ENCODE measurements at regions not wholly inside any gene's neighbourhood (a gene's known extent, or its start where the extent isn't known, plus 50 kb on each side); places are given as distances from the start of the nearest gene placed in this dataset.
A peak's percentile ranks its signal among the peaks of the same experiment; 100 is the strongest.

GRCh38 chr7:81529785-81530184, 240.1 kb downstream of the HGF start:
- no peak for DNase-seq (ENCODE audit: low spot score)

- no peak for DNase-seq (ENCODE audit: low spot score)
Observed at GRCh38 chr7:81527651-81528050, 242.2 kb downstream of the HGF start.

- no peak for DNase-seq (ENCODE audit: low spot score)
Observed at GRCh38 chr7:81526971-81527370, 242.9 kb downstream of the HGF start.

GRCh38 chr7:81525841-81526240, 244.0 kb downstream of the HGF start:
- DNase-seq (ENCODE audit: low spot score): no peak

- no peak for DNase-seq (ENCODE audit: low spot score)
Observed at GRCh38 chr7:81519886-81520285, 250.0 kb downstream of the HGF start.

GRCh38 chr7:81516898-81517297, 252.9 kb downstream of the HGF start:
- DNase-seq (ENCODE audit: low spot score): no peak

GRCh38 chr7:81515009-81515408, 254.8 kb downstream of the HGF start:
- no peak for DNase-seq (ENCODE audit: low spot score)

- no peak for DNase-seq (ENCODE audit: low spot score)
Observed at GRCh38 chr7:81514546-81514945, 255.3 kb downstream of the HGF start.

- no peak for DNase-seq (ENCODE audit: low spot score)
Observed at GRCh38 chr7:81510122-81510521, 259.7 kb downstream of the HGF start.

- DNase-seq (ENCODE audit: low spot score): no peak
Observed at GRCh38 chr7:81507221-81507620, 262.6 kb downstream of the HGF start.

GRCh38 chr7:81506609-81507008, 263.2 kb downstream of the HGF start:
- DNase-seq (ENCODE audit: low spot score): no peak

GRCh38 chr7:81503771-81504170, 266.1 kb downstream of the HGF start:
- no peak for DNase-seq (ENCODE audit: low spot score)

GRCh38 chr7:81503336-81503735, 266.5 kb downstream of the HGF start:
- DNase-seq (ENCODE audit: low spot score): no peak

GRCh38 chr7:81501220-81501619, 268.6 kb downstream of the HGF start:
- DNase-seq (ENCODE audit: low spot score): no peak

GRCh38 chr7:81500631-81501030, 269.2 kb downstream of the HGF start:
- no peak for DNase-seq (ENCODE audit: low spot score)

- DNase-seq (ENCODE audit: low spot score): peak; percentile 60
Observed at GRCh38 chr7:81499262-81500116, 270.4 kb downstream of the HGF start.

- DNase-seq (ENCODE audit: low spot score): no peak
Observed at GRCh38 chr7:81498176-81498575, 271.7 kb downstream of the HGF start.

- no peak for DNase-seq (ENCODE audit: low spot score)
Observed at GRCh38 chr7:81492910-81493309, 276.9 kb downstream of the HGF start.

- no peak for DNase-seq (ENCODE audit: low spot score)
Observed at GRCh38 chr7:81492240-81492639, 277.6 kb downstream of the HGF start.

GRCh38 chr7:81491573-81491972, 278.3 kb downstream of the HGF start:
- no peak for DNase-seq (ENCODE audit: low spot score)

- DNase-seq (ENCODE audit: low spot score): no peak
Observed at GRCh38 chr7:81488210-81488609, 281.6 kb downstream of the HGF start.

- DNase-seq (ENCODE audit: low spot score): no peak
Observed at GRCh38 chr7:81487516-81487915, 282.3 kb downstream of the HGF start.

- DNase-seq (ENCODE audit: low spot score): peak; percentile 17
Observed at GRCh38 chr7:81484261-81484660, 285.6 kb downstream of the HGF start.

- DNase-seq (ENCODE audit: low spot score): no peak
Observed at GRCh38 chr7:81482600-81483186, 287.2 kb downstream of the HGF start.

Measured in putamen (tissue), 1 donor.